Heart left ventricle (tissue), 13 donors: ENCODE measurements at regions not wholly inside any gene's neighbourhood (a gene's known extent, or its start where the extent isn't known, plus 50 kb on each side); places are given as distances from the start of the nearest gene placed in this dataset.

ENCODE experiments used
- POLR2A ChIP-seq, 2 donors: fragments of 450-650 bp; IDR thresholded peaks; one replicate each; pipeline ENCODE4 v1.6.1; 2017; ENCODE audit warnings: antibody characterized with exemption in 2 of 2, mild to moderate bottlenecking in 2 of 2, moderate library complexity in 2 of 2
- TF ChIP-seq, protein P1 (sequence below), 12 donors: fragments of 200-600 bp; sonication (generic) in 4 of 12; IDR thresholded peaks; one replicate each; pipeline versions ENCODE4 v1.5.0 to v1.8.0; 2018 to 2022; ENCODE audit warnings: antibody characterized with exemption in 12 of 12, mild to moderate bottlenecking in 5 of 12
- donor health status: ischemic (EF 13 %, LVEDD 7.1; RV severe dilation, severe dysfunction).
- donor health status: DM: no; HTN: yes; CAD: no.
- donor health status: DM: no; HTN: no; CAD: no.
- donor health status: ischemic (EF 25% LVEDD 6.9; RV normal size, moderate dysfunction).
- donor health status: ischemic (EF 25% LVEDD 5.7; RV mildly dilated, moderate dysfunction).
- donor health status: ischemic (EF 35%, LVEDD 5.7; RV mildly dilated, moderate dysfunction).
- donor health status: nonischemic (EF 11% LVEDD 7.7; RV severe dilation, severe dysfunction).
- donor health status: DM: yes; HTN: yes; CAD: no.
- donor health status: PGD.
- donor health status: ischemic (EF 29% LVEDD 5.4; RV normal size, mild dysfunction).
- donor health status: nonischemic (EF 23%, LVEDD 6.1; RV moderate dilation, normal function).

DNA sequence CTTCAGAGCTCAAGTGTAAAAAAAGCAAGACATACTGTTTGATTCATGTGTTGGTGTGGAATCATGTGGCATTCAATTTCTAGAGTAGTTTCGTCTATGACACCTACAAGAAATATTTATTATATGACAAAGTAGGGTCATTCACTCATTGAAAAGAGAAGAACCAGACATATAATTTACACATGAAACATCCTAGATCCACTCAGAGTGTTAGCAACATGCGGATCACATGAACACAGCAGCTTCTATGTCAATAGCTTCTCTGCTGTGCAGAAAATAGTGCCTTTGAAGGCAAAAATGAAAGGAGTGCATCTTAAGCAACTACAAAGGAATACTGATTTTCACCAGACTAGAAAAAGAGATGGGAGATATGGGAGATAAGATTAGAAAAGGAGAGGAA, 569.8 kb downstream of the RPS29 start:
- TF ChIP-seq POLR2A (IDR thresholded peaks at IDR 0.05): no peak
- TF ChIP-seq, protein P1, sequence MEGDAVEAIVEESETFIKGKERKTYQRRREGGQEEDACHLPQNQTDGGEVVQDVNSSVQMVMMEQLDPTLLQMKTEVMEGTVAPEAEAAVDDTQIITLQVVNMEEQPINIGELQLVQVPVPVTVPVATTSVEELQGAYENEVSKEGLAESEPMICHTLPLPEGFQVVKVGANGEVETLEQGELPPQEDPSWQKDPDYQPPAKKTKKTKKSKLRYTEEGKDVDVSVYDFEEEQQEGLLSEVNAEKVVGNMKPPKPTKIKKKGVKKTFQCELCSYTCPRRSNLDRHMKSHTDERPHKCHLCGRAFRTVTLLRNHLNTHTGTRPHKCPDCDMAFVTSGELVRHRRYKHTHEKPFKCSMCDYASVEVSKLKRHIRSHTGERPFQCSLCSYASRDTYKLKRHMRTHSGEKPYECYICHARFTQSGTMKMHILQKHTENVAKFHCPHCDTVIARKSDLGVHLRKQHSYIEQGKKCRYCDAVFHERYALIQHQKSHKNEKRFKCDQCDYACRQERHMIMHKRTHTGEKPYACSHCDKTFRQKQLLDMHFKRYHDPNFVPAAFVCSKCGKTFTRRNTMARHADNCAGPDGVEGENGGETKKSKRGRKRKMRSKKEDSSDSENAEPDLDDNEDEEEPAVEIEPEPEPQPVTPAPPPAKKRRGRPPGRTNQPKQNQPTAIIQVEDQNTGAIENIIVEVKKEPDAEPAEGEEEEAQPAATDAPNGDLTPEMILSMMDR (IDR thresholded peaks at IDR 0.05): no peak
